Epidermal melanocyte (primary cell): ENCODE measurements at regions not wholly inside any gene's neighbourhood (a gene's known extent, or its start where the extent isn't known, plus 50 kb on each side); places are given as distances from the start of the nearest gene placed in this dataset.
"Not testable (repeated sequence)": the region's sequence is repeated elsewhere in the genome, so short reads cannot be mapped to it uniquely, and the experiment has no call there.

Experiments
- DNase-seq: peaks from one replicate; pipeline ENCODE4 v3.0.0; 2011; ENCODE audit warnings: low spot score; ENCODE audit not compliant: insufficient read length

- DNase-seq, result no peak
Observed at GRCh38 chr14:43198465-43198864, 1308.6 kb downstream of the FSCB start.

GRCh38 chr14:43184540-43184939 is 1322.5 kb downstream of the FSCB start:
- DNase-seq, result no peak

GRCh38 chr14:43183916-43184315 is 1323.2 kb downstream of the FSCB start:
- no peak for DNase-seq

GRCh38 chr14:43175896-43176295 is 1331.2 kb downstream of the FSCB start:
- DNase-seq, result no peak

- DNase-seq, result no peak
Observed at GRCh38 chr14:43172899-43173548, 1334.1 kb downstream of the FSCB start.

- DNase-seq, result no peak
Observed at GRCh38 chr14:43169722-43170121, 1337.4 kb downstream of the FSCB start.

- DNase-seq, result no peak
Observed at GRCh38 chr14:43168371-43168925, 1338.6 kb downstream of the FSCB start.

- no peak for DNase-seq
Observed at GRCh38 chr14:43166163-43166562, 1340.9 kb downstream of the FSCB start.

- DNase-seq, result no peak
Observed at GRCh38 chr14:43165651-43166050, 1341.4 kb downstream of the FSCB start.

GRCh38 chr14:43161477-43161876 is 1345.6 kb downstream of the FSCB start:
- no peak for DNase-seq

GRCh38 chr14:43157661-43158060 is 1349.4 kb downstream of the FSCB start:
- no peak for DNase-seq

- no peak for DNase-seq
Observed at GRCh38 chr14:43155924-43156323, 1351.2 kb downstream of the FSCB start.

- no peak for DNase-seq
Observed at GRCh38 chr14:43155258-43155657, 1351.8 kb downstream of the FSCB start.

GRCh38 chr14:43147485-43147884 is 1359.6 kb downstream of the FSCB start:
- no peak for DNase-seq

- no peak for DNase-seq
Observed at GRCh38 chr14:43145361-43145760, 1361.7 kb downstream of the FSCB start.

- DNase-seq, result no peak
Observed at GRCh38 chr14:43143106-43143505, 1364.0 kb downstream of the FSCB start.

GRCh38 chr14:43141636-43142191 is 1365.4 kb downstream of the FSCB start:
- DNase-seq, result no peak

GRCh38 chr14:43140453-43140852 is 1366.6 kb downstream of the FSCB start:
- no peak for DNase-seq

- no peak for DNase-seq
Observed at GRCh38 chr14:43135877-43136411, 1371.1 kb downstream of the FSCB start.

GRCh38 chr14:43132441-43132840 is 1374.6 kb downstream of the FSCB start:
- DNase-seq, result no peak

- not testable (repeated sequence) for DNase-seq
Observed at GRCh38 chr14:43128429-43128828, 1378.7 kb downstream of the FSCB start.

GRCh38 chr14:43127874-43128273 is 1379.2 kb downstream of the FSCB start:
- not testable (repeated sequence) for DNase-seq

- DNase-seq, result no peak
Observed at GRCh38 chr14:43123544-43123943, 1383.5 kb downstream of the FSCB start.
